GM18858 (cell line): ENCODE measurements at regions not wholly inside any gene's neighbourhood (a gene's known extent, or its start where the extent isn't known, plus 50 kb on each side); places are given as distances from the start of the nearest gene placed in this dataset.

Experiments used
- ATAC-seq: cut with Tn5 transposase; IDR thresholded peaks from one replicate; pipeline ENCODE4 v1.9.1; 2021; ENCODE audit not compliant: unreplicated experiment

GRCh38 chr12:24027352-24027751 is 77.9 kb upstream of the SOX5 start:
- ATAC-seq: no peak

GRCh38 chr12:24025153-24025798 is 75.8 kb upstream of the SOX5 start:
- no peak for ATAC-seq

GRCh38 chr12:24023081-24023480 is 73.6 kb upstream of the SOX5 start:
- no peak for ATAC-seq

GRCh38 chr12:24021164-24021502 is 71.7 kb upstream of the SOX5 start:
- ATAC-seq: no peak

- no peak for ATAC-seq
Observed at GRCh38 chr12:24020397-24021163, 71.1 kb upstream of the SOX5 start.

GRCh38 chr12:24015833-24016160 is 66.3 kb upstream of the SOX5 start:
- no peak for ATAC-seq

GRCh38 chr12:24014915-24015832 is 65.7 kb upstream of the SOX5 start:
- ATAC-seq: no peak

GRCh38 chr12:24014240-24014639 is 64.8 kb upstream of the SOX5 start:
- ATAC-seq: no peak

- no peak for ATAC-seq
Observed at GRCh38 chr12:24012528-24012927, 63.1 kb upstream of the SOX5 start.

GRCh38 chr12:24011927-24012507 is 62.5 kb upstream of the SOX5 start:
- ATAC-seq: no peak

- ATAC-seq: no peak
Observed at GRCh38 chr12:24008166-24008565, 58.7 kb upstream of the SOX5 start.
